ENCODE measurements at regions not wholly inside any gene's neighbourhood (a gene's known extent, or its start where the extent isn't known, plus 50 kb on each side); places are given as distances from the start of the nearest gene placed in this dataset.
A peak's percentile ranks its signal among the peaks of the same experiment; 100 is the strongest.

DNA sequence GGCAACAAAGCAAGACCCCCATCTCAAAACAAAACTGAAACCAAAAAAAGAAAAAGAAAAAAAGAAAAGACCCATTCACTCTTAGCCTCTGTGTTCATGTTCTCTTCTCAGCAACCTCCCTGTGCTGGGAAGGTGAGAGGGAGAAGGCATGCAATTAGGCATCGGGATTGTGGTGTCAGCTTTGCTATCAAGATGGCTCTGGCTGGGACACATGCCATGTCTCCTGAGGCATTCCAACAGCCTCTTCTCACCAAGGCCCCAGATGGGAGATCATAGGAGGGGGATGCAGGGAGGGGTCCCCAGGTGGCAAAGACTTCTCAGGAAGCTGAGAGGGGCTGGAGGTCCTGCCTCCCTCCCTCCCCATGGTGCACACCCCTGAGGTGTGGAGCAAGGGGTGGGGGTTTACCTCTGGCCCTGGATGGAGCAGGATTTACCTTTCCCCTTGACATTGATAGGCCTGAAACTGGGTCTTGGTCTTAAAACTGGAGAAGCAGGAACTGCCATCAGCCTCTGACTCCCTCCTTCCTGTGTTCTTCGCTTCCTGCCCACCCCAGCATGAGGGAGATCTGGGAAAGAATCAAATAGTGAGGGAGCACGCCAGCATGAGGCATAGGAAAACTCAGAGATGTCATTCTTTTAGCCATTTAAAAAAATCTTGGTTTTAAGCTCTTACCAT, 96.2 kb upstream of the DUSP5 start:
- H3K4me3 ChIP-seq (ENCODE audit: low read length) = no peak overlapping the region
- TF ChIP-seq, protein P1, sequence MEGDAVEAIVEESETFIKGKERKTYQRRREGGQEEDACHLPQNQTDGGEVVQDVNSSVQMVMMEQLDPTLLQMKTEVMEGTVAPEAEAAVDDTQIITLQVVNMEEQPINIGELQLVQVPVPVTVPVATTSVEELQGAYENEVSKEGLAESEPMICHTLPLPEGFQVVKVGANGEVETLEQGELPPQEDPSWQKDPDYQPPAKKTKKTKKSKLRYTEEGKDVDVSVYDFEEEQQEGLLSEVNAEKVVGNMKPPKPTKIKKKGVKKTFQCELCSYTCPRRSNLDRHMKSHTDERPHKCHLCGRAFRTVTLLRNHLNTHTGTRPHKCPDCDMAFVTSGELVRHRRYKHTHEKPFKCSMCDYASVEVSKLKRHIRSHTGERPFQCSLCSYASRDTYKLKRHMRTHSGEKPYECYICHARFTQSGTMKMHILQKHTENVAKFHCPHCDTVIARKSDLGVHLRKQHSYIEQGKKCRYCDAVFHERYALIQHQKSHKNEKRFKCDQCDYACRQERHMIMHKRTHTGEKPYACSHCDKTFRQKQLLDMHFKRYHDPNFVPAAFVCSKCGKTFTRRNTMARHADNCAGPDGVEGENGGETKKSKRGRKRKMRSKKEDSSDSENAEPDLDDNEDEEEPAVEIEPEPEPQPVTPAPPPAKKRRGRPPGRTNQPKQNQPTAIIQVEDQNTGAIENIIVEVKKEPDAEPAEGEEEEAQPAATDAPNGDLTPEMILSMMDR (IDR thresholded peaks at IDR 0.05) = no peak
- no peak overlapping the region for H3K27ac ChIP-seq (ENCODE audit: low read length)
- no peaks in the 10 kb centered on the region for H3K9me3 ChIP-seq (ENCODE audit: control insufficient read depth, insufficient read depth, low read length)
- no peak for DNase-seq
- Mint-ChIP-seq H3K4me1 (peaks cover 0 to 14% of the 10 kb centered on the region in 2 donors), H3K27me3 (ENCODE audit: low read depth in 2 of 2) (peaks cover 3 to 7% of the 10 kb centered on the region in 2 donors), H3K4me3 (no peak overlapping the region), H3K36me3 (no peaks in the 10 kb centered on the region), H3K27ac (no peak overlapping the region), H3K9me3 (no peaks in the 10 kb centered on the region)
- 85% methylated on average over 3 of the region's 3 CpGs for WGBS (ENCODE audit: insufficient coverage)
- no peaks in the 10 kb centered on the region for H3K27me3 ChIP-seq (ENCODE audit: control insufficient read depth, insufficient read depth, low read length)
- intact Hi-C loops (cut with micrococcal nuclease) = no loop called here
- no peak for ATAC-seq
- H3K36me3 ChIP-seq (ENCODE audit: control insufficient read depth, insufficient read depth, low read length) = no peaks in the 10 kb centered on the region
- no peaks in the 10 kb centered on the region for H3K4me1 ChIP-seq (ENCODE audit: control insufficient read depth, insufficient read depth, low read length)

DNA sequence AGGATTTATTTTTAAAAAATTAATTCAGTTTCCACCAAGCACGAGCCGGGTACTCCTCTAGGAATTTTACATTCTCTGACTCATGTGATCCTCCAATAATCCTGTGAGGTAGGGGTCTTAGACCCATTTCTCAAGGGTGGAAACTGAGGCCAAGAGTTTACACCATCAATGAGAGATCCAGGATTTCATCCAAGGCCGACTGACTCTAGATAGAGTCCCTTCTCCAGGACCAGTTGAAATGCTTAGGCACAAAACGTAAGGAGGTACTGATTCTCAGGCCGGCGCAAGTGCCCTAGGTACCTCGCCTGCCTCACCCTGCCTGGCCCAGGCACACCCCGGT, 95.7 kb upstream of the DUSP5 start:
- no peaks in the 10 kb centered on the region for H3K36me3 Mint-ChIP-seq
- no peaks in the 10 kb centered on the region for H3K9me3 ChIP-seq (ENCODE audit: control insufficient read depth, insufficient read depth, low read length)
- TF ChIP-seq, protein P1 (IDR thresholded peaks at IDR 0.05) = no peak
- DNase-seq = no peak
- ATAC-seq = no peak
- peaks cover 8 to 11% of the 10 kb centered on the region in 2 donors for H3K27me3 Mint-ChIP-seq (ENCODE audit: low read depth in 2 of 2)
- no peak overlapping the region for H3K4me3 ChIP-seq (ENCODE audit: low read length)
- no peaks in the 10 kb centered on the region for H3K4me1 ChIP-seq (ENCODE audit: control insufficient read depth, insufficient read depth, low read length)
- H3K27ac Mint-ChIP-seq = peak overlapping the region in 1 of 2 donors; percentile 54
- no peaks in the 10 kb centered on the region for H3K36me3 ChIP-seq (ENCODE audit: control insufficient read depth, insufficient read depth, low read length)
- intact Hi-C loops (cut with micrococcal nuclease) = no loop called here
- WGBS (ENCODE audit: insufficient coverage) = 97% methylated on average over 8 of the region's 8 CpGs
- no peak overlapping the region for H3K27ac ChIP-seq (ENCODE audit: low read length)
- H3K9me3 Mint-ChIP-seq = no peaks in the 10 kb centered on the region
- peaks cover 0 to 14% of the 10 kb centered on the region in 2 donors for H3K4me1 Mint-ChIP-seq
- H3K4me3 Mint-ChIP-seq = no peak overlapping the region
- no peaks in the 10 kb centered on the region for H3K27me3 ChIP-seq (ENCODE audit: control insufficient read depth, insufficient read depth, low read length)

DNA sequence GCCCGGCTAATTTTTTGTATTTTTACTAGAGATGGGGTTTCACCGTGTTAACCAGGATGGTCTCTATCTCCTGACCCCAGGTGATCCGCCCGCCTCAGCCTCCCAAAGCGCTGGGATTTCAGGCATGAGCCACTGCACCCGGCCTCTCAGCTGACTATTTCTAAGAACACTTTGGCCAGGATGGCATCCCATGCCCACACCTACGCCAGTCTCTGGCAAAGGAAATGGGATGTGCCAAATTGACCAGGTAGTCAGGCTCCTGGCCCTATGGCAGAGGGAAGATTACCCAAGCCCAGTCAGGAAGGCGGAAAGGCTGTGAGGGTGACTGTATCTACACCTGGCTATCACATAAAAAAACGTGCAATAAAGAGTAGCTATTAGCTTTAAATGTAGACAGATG, 94.1 kb upstream of the DUSP5 start:
- H3K4me3 Mint-ChIP-seq = no peak overlapping the region
- TF ChIP-seq, protein P1 (IDR thresholded peaks at IDR 0.05) = no peak
- H3K4me1 ChIP-seq (ENCODE audit: control insufficient read depth, insufficient read depth, low read length) = no peaks in the 10 kb centered on the region
- no peak for DNase-seq
- ATAC-seq = no peak
- H3K4me1 Mint-ChIP-seq = peaks cover 0 to 14% of the 10 kb centered on the region in 2 donors
- no peak overlapping the region for H3K27ac Mint-ChIP-seq
- H3K27me3 ChIP-seq (ENCODE audit: control insufficient read depth, insufficient read depth, low read length) = no peaks in the 10 kb centered on the region
- H3K27me3 Mint-ChIP-seq (ENCODE audit: low read depth in 2 of 2) = peaks cover 10 to 16% of the 10 kb centered on the region in 2 donors
- H3K36me3 Mint-ChIP-seq = no peaks in the 10 kb centered on the region
- H3K9me3 ChIP-seq (ENCODE audit: control insufficient read depth, insufficient read depth, low read length) = no peaks in the 10 kb centered on the region
- WGBS (ENCODE audit: insufficient coverage) = 97% methylated on average over 9 of the region's 9 CpGs
- H3K36me3 ChIP-seq (ENCODE audit: control insufficient read depth, insufficient read depth, low read length) = no peaks in the 10 kb centered on the region
- H3K4me3 ChIP-seq (ENCODE audit: low read length) = no peak overlapping the region
- H3K9me3 Mint-ChIP-seq = no peaks in the 10 kb centered on the region
- H3K27ac ChIP-seq (ENCODE audit: low read length) = no peak overlapping the region
- intact Hi-C loops (cut with micrococcal nuclease) = no loop called here

DNA sequence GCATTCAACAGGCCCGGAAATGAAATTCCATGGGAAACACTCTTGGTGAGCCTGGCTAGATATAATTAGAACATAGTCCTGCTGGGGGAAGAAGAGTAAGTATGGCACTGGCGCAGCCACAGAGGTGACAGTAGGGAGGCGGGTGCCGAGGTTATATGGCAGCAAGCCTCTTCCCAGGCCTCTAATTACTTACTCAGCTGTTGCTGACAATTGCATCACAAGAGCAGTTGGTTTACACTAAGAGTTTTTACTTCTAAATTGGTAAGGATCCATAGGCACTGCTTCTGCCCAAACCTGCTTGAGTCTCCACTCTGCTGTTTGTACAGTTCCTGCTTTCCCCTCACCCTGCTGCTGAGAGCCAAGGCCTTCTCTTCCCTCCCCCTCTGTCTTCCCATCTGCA, 93.3 kb upstream of the DUSP5 start:
- Histone ChIP-seq H3K9me3 (ENCODE audit: control insufficient read depth, insufficient read depth, low read length) (no peaks in the 10 kb centered on the region), H3K27me3 (ENCODE audit: control insufficient read depth, insufficient read depth, low read length) (no peaks in the 10 kb centered on the region), H3K27ac (ENCODE audit: low read length) (no peak overlapping the region), H3K4me3 (ENCODE audit: low read length) (no peak overlapping the region), H3K4me1 (ENCODE audit: control insufficient read depth, insufficient read depth, low read length) (no peaks in the 10 kb centered on the region), H3K36me3 (ENCODE audit: control insufficient read depth, insufficient read depth, low read length) (no peaks in the 10 kb centered on the region)
- no peak overlapping the region for H3K4me3 Mint-ChIP-seq
- peaks cover 0 to 14% of the 10 kb centered on the region in 2 donors for H3K4me1 Mint-ChIP-seq
- intact Hi-C loops (cut with micrococcal nuclease) = no loop called here
- H3K36me3 Mint-ChIP-seq = no peaks in the 10 kb centered on the region
- WGBS (ENCODE audit: insufficient coverage) = 95% methylated on average over 4 of the region's 4 CpGs
- H3K27me3 Mint-ChIP-seq (ENCODE audit: low read depth in 2 of 2) = peaks cover 17 to 23% of the 10 kb centered on the region in 2 donors
- no peak for DNase-seq
- TF ChIP-seq, protein P1 (IDR thresholded peaks at IDR 0.05) = no peak
- no peaks in the 10 kb centered on the region for H3K9me3 Mint-ChIP-seq
- ATAC-seq = no peak
- H3K27ac Mint-ChIP-seq = no peak overlapping the region
